B cell (primary cell): ENCODE measurements at regions not wholly inside any gene's neighbourhood (a gene's known extent, or its start where the extent isn't known, plus 50 kb on each side); places are given as distances from the start of the nearest gene placed in this dataset.

Experiments used
- ATAC-seq: fragments of 200-7000 bp; cut with Tn5 transposase; one replicate; pipeline ENCODE4 v1.10.0; 2021; ENCODE audit warnings: low read depth, mild to moderate bottlenecking, moderate number of reproducible peaks, moderate library complexity
- CTCF ChIA-PET: fragments of 350-600 bp; sonication (Branson Sonifier 250); formaldehyde crosslinking; loops from one replicate; lab custom pipeline; 2021; ENCODE audit warnings: antibody characterized with exemption, inconsistent platforms; lab: Charles Lee
- POLR2A ChIA-PET: fragments of 350-600 bp; sonication (Branson Sonifier 250); formaldehyde crosslinking; loops from one replicate; lab custom pipeline; 2021; ENCODE audit warnings: antibody characterized with exemption; lab: Charles Lee
- DNase-seq: peaks from one replicate; pipeline ENCODE4 v3.0.0; 2013
- H2AFZ ChIP-seq: 2 replicates; pipeline ENCODE4 v1.6.1; 2012; ENCODE audit warnings: mild to moderate bottlenecking, low read depth, low read length; ENCODE audit not compliant: insufficient read depth, poor library complexity, severe bottlenecking
- H3K27ac ChIP-seq, 2 donors: 1 replicate in 1 of 2; 2 replicates in 1 of 2; pipeline ENCODE4 v1.5.1; 2012 to 2013; ENCODE audit warnings: low read length in 2 of 2, mild to moderate bottlenecking in 2 of 2, moderate library complexity in 1 of 2
- H3K27me3 ChIP-seq, 4 experiments: fragments of 200-600 bp in 1 of 4; sonication (generic) in 1 of 4; replicated peaks in 1 of 4; 1 replicate in 2 of 4; 2 replicates in 2 of 4; pipeline versions ENCODE4 v1.6.1 to v1.7.0; 2013 to 2016; ENCODE audit warnings: low read length in 3 of 4, mild to moderate bottlenecking in 2 of 4, mixed read lengths in 1 of 4, moderate library complexity in 1 of 4; ENCODE audit not compliant: insufficient read depth in 4 of 4, control insufficient read depth in 3 of 4; ENCODE audit errors: control extremely low read depth in 1 of 4
- H3K36me3 ChIP-seq, 2 experiments: replicated peaks in 1 of 2; 1 replicate in 1 of 2; 2 replicates in 1 of 2; pipeline versions ENCODE4 v1.6.1 to v1.7.1; 2013; ENCODE audit warnings: low read length in 1 of 2; ENCODE audit not compliant: insufficient read depth in 2 of 2, control insufficient read depth in 1 of 2; ENCODE audit errors: control extremely low read depth in 1 of 2, extremely low read depth in 1 of 2
- H3K4me1 ChIP-seq, 2 donors: fragments of 200-600 bp in 1 of 2; sonication (generic) in 1 of 2; 1 replicate in 1 of 2; 2 replicates in 1 of 2; pipeline versions ENCODE4 v1.5.1 to v1.6.1; 2013 to 2017; ENCODE audit warnings: low read length in 2 of 2; ENCODE audit not compliant: control insufficient read depth in 2 of 2, insufficient read depth in 2 of 2
- H3K4me2 ChIP-seq: replicated peaks from 2 replicates; pipeline ENCODE3; 2012; ENCODE audit warnings: mild to moderate bottlenecking, low read depth, low read length; ENCODE audit not compliant: poor library complexity, severe bottlenecking
- H3K4me3 ChIP-seq, 5 experiments: fragments of 200-600 bp in 1 of 5; sonication (generic) in 1 of 5; 1 replicate in 3 of 5; 2 replicates in 2 of 5; pipeline versions ENCODE4 v1.5.1 to v1.7.0; 2011 to 2016; ENCODE audit warnings: low read length in 4 of 5, mild to moderate bottlenecking in 4 of 5, low read depth in 2 of 5, control low read depth in 1 of 5, moderate library complexity in 1 of 5; ENCODE audit not compliant: insufficient read depth in 1 of 5; ENCODE audit errors: control extremely low read depth in 1 of 5, extremely low read depth in 1 of 5
- H3K79me2 ChIP-seq: fragments of 200-600 bp; sonication (generic); one replicate; pipeline ENCODE4 v1.6.0; 2016; ENCODE audit warnings: low read length; ENCODE audit not compliant: control insufficient read depth, insufficient read depth
- H3K9ac ChIP-seq: fragments of 200-600 bp; sonication (generic); 2 replicates; pipeline ENCODE4 v1.6.1; 2017; ENCODE audit warnings: mild to moderate bottlenecking, low read length, moderate library complexity
- H3K9me3 ChIP-seq, 3 donors: one replicate each; pipeline versions ENCODE4 v1.6.1 to v1.7.1; 2013; ENCODE audit warnings: low read length in 2 of 3; ENCODE audit not compliant: control insufficient read depth in 2 of 3, insufficient read depth in 1 of 3; ENCODE audit errors: control extremely low read depth in 1 of 3
- H4K20me1 ChIP-seq: 2 replicates; pipeline ENCODE4 v1.6.0; 2012; ENCODE audit warnings: mild to moderate bottlenecking, low read length; ENCODE audit not compliant: insufficient read depth, control insufficient read depth, poor library complexity, severe bottlenecking
- H3K27ac Mint-ChIP-seq: one replicate; pipeline ENCODE4 v1.8.0; 2021; ENCODE audit warnings: mixed read lengths
- H3K27me3 Mint-ChIP-seq: one replicate; pipeline ENCODE4 v1.8.0; 2021; ENCODE audit warnings: mixed read lengths
- H3K4me1 Mint-ChIP-seq: one replicate; pipeline ENCODE4 v1.8.0; 2021; ENCODE audit warnings: mixed read lengths
- H3K4me3 Mint-ChIP-seq: one replicate; pipeline ENCODE4 v1.8.0; 2021; ENCODE audit warnings: mixed read lengths
- H3K9me3 Mint-ChIP-seq: one replicate; pipeline ENCODE4 v1.8.0; 2022; ENCODE audit warnings: mixed read lengths; ENCODE audit not compliant: insufficient read depth
- EZH2 ChIP-seq: IDR thresholded peaks from 2 replicates; pipeline ENCODE4 v1.6.1; 2012; ENCODE audit warnings: borderline replicate concordance, low read depth, mild to moderate bottlenecking, moderate library complexity, low read length; ENCODE audit not compliant: insufficient read depth, poor library complexity, severe bottlenecking
- WGBS: methylation state at CpG from one replicate; pipeline ENCODE4 v1.1.5; 2013; ENCODE audit warnings: missing lambda C conversion rate; ENCODE audit not compliant: insufficient coverage; 5-methylcytosine and 5-hydroxymethylcytosine counted together
- intact Hi-C: fragments of 100-400 bp; cut with micrococcal nuclease; formaldehyde crosslinking; loops from one replicate; pipeline ENCODE4 v1.10.0; 2022
- TF ChIP-seq, protein P1 (sequence below): fragments of 200-600 bp; IDR thresholded peaks from one replicate; pipeline ENCODE4 v1.8.0; 2022; ENCODE audit warnings: antibody characterized with exemption, mild to moderate bottlenecking

DNA sequence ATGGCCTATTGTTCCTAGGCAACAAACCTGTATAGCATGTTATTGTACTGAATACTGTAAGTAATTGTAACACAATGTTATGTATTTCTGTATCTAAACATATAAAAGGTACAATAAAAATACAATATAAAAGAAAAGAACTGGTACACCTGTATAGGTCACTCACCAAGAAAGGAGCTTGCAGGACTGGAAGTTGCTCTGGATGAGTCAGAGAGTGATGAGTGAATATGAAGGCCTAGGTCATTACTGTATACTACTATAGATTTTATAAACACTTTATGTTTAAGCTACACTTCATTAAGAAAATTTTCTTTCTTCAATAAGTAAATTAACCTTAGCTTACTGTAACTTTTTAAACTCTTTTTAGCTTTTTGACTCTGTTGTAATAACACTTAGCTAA is 559.9 kb downstream of the PLPP3 start:
- no peaks in the 10 kb centered on the region for H3K27me3 Mint-ChIP-seq

DNA sequence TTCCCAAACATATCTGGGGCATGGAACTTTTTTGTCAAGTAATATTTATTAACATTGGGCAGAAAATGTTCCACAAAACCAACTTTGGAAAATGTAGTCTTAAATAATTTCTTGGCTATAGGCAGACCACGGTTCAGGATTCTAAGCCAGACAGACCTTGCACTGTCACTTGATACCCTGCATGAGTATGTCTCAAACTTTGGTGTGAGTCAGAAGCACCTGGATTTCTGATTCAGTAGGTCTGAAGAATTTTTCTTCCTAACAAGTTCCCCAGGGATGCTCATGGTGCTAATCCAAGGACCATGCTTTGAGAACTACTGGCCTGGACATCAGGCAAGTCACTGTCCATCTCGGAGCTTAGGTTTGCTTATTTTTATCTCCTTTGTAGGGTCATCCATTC is 562.0 kb downstream of the PLPP3 start:
- no peaks in the 10 kb centered on the region for H3K4me1 ChIP-seq
- 100% methylated on average over 1 of the region's 2 CpGs for WGBS
- DNase-seq (no peak), ATAC-seq (no peak)
- no peak overlapping the region for H3K27ac Mint-ChIP-seq
- peaks cover 8% of the 10 kb centered on the region for H3K9me3 Mint-ChIP-seq
- H3K27me3 Mint-ChIP-seq, result peaks cover 11% of the 10 kb centered on the region
- H3K27ac ChIP-seq, result no peak overlapping the region
- H3K27me3 ChIP-seq, result no peaks in the 10 kb centered on the region
- no peaks in the 10 kb centered on the region for H3K79me2 ChIP-seq
- H3K4me3 ChIP-seq, result no peak overlapping the region
- no peak overlapping the region for H3K4me3 Mint-ChIP-seq
- H3K36me3 ChIP-seq, result no peaks in the 10 kb centered on the region
- H4K20me1 ChIP-seq, result no peaks in the 10 kb centered on the region
- intact Hi-C loops, result no loop called here
- no peaks in the 10 kb centered on the region for H3K4me1 Mint-ChIP-seq
- no peak overlapping the region for H2AFZ ChIP-seq
- H3K9ac ChIP-seq, result no peak overlapping the region
- peaks cover 0 to 4% (median 0%) of the 10 kb centered on the region in 3 donors for H3K9me3 ChIP-seq
- TF ChIP-seq, protein P1, sequence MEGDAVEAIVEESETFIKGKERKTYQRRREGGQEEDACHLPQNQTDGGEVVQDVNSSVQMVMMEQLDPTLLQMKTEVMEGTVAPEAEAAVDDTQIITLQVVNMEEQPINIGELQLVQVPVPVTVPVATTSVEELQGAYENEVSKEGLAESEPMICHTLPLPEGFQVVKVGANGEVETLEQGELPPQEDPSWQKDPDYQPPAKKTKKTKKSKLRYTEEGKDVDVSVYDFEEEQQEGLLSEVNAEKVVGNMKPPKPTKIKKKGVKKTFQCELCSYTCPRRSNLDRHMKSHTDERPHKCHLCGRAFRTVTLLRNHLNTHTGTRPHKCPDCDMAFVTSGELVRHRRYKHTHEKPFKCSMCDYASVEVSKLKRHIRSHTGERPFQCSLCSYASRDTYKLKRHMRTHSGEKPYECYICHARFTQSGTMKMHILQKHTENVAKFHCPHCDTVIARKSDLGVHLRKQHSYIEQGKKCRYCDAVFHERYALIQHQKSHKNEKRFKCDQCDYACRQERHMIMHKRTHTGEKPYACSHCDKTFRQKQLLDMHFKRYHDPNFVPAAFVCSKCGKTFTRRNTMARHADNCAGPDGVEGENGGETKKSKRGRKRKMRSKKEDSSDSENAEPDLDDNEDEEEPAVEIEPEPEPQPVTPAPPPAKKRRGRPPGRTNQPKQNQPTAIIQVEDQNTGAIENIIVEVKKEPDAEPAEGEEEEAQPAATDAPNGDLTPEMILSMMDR, result no peak
- no peak for TF ChIP-seq EZH2
- ChIA-PET POLR2A (no interaction called here), CTCF (no interaction called here)
- no peak overlapping the region for H3K4me2 ChIP-seq

More for the DNA sequence above, 559.9 kb downstream of the PLPP3 start:
- H3K4me1 ChIP-seq, result no peaks in the 10 kb centered on the region
- intact Hi-C loops, result no loop called here
- TF ChIP-seq, protein P1, result no peak
- no peak for TF ChIP-seq EZH2
- Mint-ChIP-seq H3K4me1 (no peaks in the 10 kb centered on the region), H3K4me3 (no peak overlapping the region), H3K27ac (no peak overlapping the region), H3K9me3 (peaks cover 3% of the 10 kb centered on the region)
- no peak overlapping the region for H3K4me2 ChIP-seq
- no peak overlapping the region for H3K27ac ChIP-seq
- H3K4me3 ChIP-seq, result no peak overlapping the region
- H2AFZ ChIP-seq, result no peak overlapping the region
- ATAC-seq (no peak), DNase-seq (no peak)
- peaks cover 0 to 4% (median 0%) of the 10 kb centered on the region in 3 donors for H3K9me3 ChIP-seq
- ChIA-PET CTCF (no interaction called here), POLR2A (no interaction called here)
- H3K79me2 ChIP-seq, result no peaks in the 10 kb centered on the region
- H3K36me3 ChIP-seq, result no peaks in the 10 kb centered on the region
- no peaks in the 10 kb centered on the region for H3K27me3 ChIP-seq
- H3K9ac ChIP-seq, result no peak overlapping the region
- H4K20me1 ChIP-seq, result no peaks in the 10 kb centered on the region
